ENCODE measurements at regions not wholly inside any gene's neighbourhood (a gene's known extent, or its start where the extent isn't known, plus 50 kb on each side); places are given as distances from the start of the nearest gene placed in this dataset.

- no peak for TF ChIP-seq EZH2 (IDR thresholded peaks at IDR 0.05; ENCODE audit: borderline replicate concordance)
- no peak for TF ChIP-seq CTCF (IDR thresholded peaks at IDR 0.05; ENCODE audit: poor library complexity)
Measured at GRCh38 chr14:98544174-98544573, 727.8 kb downstream of the BCL11B start.
